Activated T-cell treated with anti-CD3 and anti-CD28 coated beads, Interleukin-2, amount 50 U/mL, for 72 hours (primary cell): ENCODE measurements at regions not wholly inside any gene's neighbourhood (a gene's known extent, or its start where the extent isn't known, plus 50 kb on each side); places are given as distances from the start of the nearest gene placed in this dataset.
"Not testable (repeated sequence)": the region's sequence is repeated elsewhere in the genome, so short reads cannot be mapped to it uniquely, and the experiment has no call there.

ENCODE experiments used
- ATAC-seq, 2 donors: fragments of 150-1000 bp; cut with Tn5 transposase; replicated peaks in 1 of 2; 2 replicates each; pipeline ENCODE4 v1.10.0; 2021; ENCODE audit warnings: moderate library complexity in 2 of 2, mild to moderate bottlenecking in 1 of 2
- DNase-seq, 2 donors: peaks; one replicate each; pipeline ENCODE4 v3.0.0; 2021 to 2022; ENCODE audit warnings: mixed read lengths in 1 of 2
- H3K27ac Mint-ChIP-seq: one replicate; pipeline ENCODE4 v1.8.0; 2022; ENCODE audit warnings: mild to moderate bottlenecking, moderate library complexity, mixed read lengths
- H3K27me3 Mint-ChIP-seq: one replicate; pipeline ENCODE4 v1.8.0; 2022; ENCODE audit warnings: low read depth, mixed read lengths
- H3K36me3 Mint-ChIP-seq, 2 donors: one replicate each; pipeline ENCODE4 v1.8.0; 2022; ENCODE audit warnings: mixed read lengths in 2 of 2, mild to moderate bottlenecking in 1 of 2; ENCODE audit not compliant: insufficient read depth in 2 of 2
- H3K4me1 Mint-ChIP-seq: one replicate; pipeline ENCODE4 v1.8.0; 2022; ENCODE audit warnings: low read depth, mixed read lengths
- H3K4me3 Mint-ChIP-seq, 2 donors: one replicate each; pipeline ENCODE4 v1.8.0; 2022; ENCODE audit warnings: mild to moderate bottlenecking in 2 of 2, mixed read lengths in 2 of 2, moderate library complexity in 2 of 2
- H3K9me3 Mint-ChIP-seq, 2 donors: one replicate each; pipeline ENCODE4 v1.8.0; 2022; ENCODE audit warnings: mixed read lengths in 2 of 2

DNA sequence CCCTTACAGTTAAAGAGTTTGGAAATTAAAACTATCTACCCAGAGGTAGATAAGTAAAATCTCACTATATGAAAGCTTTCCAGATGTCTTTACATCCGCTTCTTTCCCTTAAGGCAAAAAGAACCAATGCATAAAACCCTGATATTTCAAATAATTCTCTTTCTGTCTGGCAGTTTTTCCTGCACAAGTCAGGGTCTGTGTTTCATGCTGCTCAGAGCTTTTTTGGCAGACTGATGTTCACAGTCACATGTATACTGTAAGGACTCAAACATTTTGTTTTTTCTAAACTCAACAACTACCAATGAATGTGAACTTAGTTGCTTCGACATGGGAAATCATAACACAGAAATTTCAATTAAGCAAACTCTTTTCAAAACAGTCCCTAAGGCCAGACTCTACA lies 988.4 kb downstream of the EPHA3 start:
- Mint-ChIP-seq H3K36me3 (no peaks in the 10 kb centered on the region), H3K4me3 (no peak overlapping the region), H3K27ac (no peak overlapping the region), H3K27me3 (no peaks in the 10 kb centered on the region), H3K9me3 (no peaks in the 10 kb centered on the region), H3K4me1 (no peaks in the 10 kb centered on the region)
- no peak for DNase-seq
- ATAC-seq = no peak

DNA sequence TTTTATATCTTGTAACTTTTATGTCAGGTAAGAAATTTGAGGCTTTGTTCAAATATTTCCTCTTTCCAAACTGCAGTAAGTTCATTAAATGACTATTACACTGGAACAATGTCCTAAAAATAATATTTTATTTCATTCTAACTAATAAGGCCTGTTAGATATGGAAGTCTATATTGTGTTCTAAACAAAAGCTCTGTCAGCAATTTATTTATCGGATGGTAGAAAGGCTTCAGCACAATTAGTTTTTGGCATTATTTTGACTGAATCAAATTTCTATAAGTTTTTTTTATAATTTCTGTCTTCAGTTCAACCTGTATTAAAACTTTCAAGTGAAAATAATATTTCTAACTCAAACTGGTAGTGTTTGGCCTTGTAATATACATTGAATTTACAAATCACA lies 992.1 kb downstream of the EPHA3 start:
- H3K27ac Mint-ChIP-seq = no peak overlapping the region
- no peaks in the 10 kb centered on the region for H3K36me3 Mint-ChIP-seq
- H3K4me1 Mint-ChIP-seq = no peaks in the 10 kb centered on the region
- H3K4me3 Mint-ChIP-seq = no peak overlapping the region
- DNase-seq (no peak), ATAC-seq (no peak)
- no peaks in the 10 kb centered on the region for H3K27me3 Mint-ChIP-seq
- H3K9me3 Mint-ChIP-seq = peaks cover 2% of the 10 kb centered on the region in 2 donors

DNA sequence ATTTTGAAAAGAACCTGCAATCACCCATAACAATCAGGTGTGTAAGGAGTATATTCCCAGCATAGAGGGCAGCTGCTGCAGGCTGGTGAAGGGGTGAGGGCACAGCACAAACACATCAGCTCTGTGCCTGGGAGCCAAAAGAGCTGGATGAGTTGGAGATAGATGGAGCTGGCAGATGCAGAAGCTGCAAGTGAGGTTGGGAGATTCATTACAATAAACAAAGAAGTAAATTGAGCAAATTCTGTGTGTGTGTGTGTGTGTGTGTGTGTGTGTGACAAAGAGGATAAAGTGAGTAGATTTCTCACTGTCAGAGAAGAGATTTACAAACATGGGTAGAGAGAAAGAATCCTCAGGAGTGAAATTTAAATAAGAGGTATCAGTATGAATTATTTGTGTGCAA lies 994.7 kb downstream of the EPHA3 start:
- Mint-ChIP-seq H3K9me3 (peaks cover 4 to 7% of the 10 kb centered on the region in 2 donors), H3K27ac (no peak overlapping the region), H3K36me3 (no peaks in the 10 kb centered on the region), H3K4me1 (no peaks in the 10 kb centered on the region), H3K27me3 (no peaks in the 10 kb centered on the region), H3K4me3 (no peak overlapping the region)
- DNase-seq (no peak), ATAC-seq (no peak)

DNA sequence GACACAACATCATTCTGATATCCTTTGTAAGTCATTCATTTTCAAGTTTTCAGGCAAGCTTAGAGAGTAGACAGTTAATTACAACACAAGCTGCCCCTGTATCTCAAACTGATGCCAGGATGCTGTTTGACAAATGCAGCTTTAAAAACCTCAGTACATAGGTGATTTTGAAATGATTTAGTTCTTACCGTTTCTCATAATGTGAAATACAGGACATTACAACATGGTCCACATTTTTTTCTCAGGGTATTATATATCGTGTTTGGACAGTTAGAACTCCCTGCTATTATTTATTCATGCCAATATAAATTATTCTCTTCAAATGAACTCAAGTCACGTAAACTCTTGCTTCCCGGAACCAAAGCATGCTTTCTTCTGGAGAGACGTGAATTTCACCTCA lies 1013.9 kb downstream of the EPHA3 start:
- DNase-seq (no peak), ATAC-seq (no peak)
- Mint-ChIP-seq H3K9me3 (peaks cover 4 to 8% of the 10 kb centered on the region in 2 donors), H3K4me1 (no peaks in the 10 kb centered on the region), H3K27me3 (no peaks in the 10 kb centered on the region), H3K36me3 (peaks cover 0 to 2% of the 10 kb centered on the region in 2 donors), H3K4me3 (no peak overlapping the region), H3K27ac (no peak overlapping the region)

- H3K36me3 Mint-ChIP-seq = peaks cover 0 to 2% of the 10 kb centered on the region in 2 donors
- no peaks in the 10 kb centered on the region for H3K27me3 Mint-ChIP-seq
- no peaks in the 10 kb centered on the region for H3K4me1 Mint-ChIP-seq
- ATAC-seq (no peak), DNase-seq (no peak)
- no peak overlapping the region for H3K27ac Mint-ChIP-seq
- peaks cover 5 to 7% of the 10 kb centered on the region in 2 donors for H3K9me3 Mint-ChIP-seq
- H3K4me3 Mint-ChIP-seq = no peak overlapping the region
Observed at GRCh38 chr3:90128391-90128790, 1021.0 kb downstream of the EPHA3 start.

DNA sequence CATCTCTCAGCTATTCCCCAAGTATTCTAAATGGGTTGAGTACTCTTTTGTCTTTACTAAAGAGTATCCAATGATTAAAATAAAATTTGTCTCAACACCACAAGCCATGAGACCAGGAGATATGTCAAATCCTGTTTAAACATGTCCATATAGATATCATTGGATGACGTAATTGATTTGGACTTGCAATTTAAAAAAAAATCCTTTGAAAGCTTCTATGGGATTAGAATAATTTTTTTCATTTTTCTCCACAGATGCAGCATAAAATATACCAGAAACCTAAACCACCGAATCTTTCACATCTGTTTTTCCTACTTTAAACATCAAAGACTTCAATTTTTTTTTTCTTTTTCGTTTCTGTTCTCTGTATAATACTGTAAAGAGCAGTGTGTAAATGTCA lies 1022.3 kb downstream of the EPHA3 start:
- H3K27ac Mint-ChIP-seq = no peak overlapping the region
- no peak for DNase-seq
- peaks cover 0 to 2% of the 10 kb centered on the region in 2 donors for H3K36me3 Mint-ChIP-seq
- H3K4me1 Mint-ChIP-seq = no peaks in the 10 kb centered on the region
- ATAC-seq = no peak
- H3K9me3 Mint-ChIP-seq = peaks cover 8 to 10% of the 10 kb centered on the region in 2 donors
- H3K4me3 Mint-ChIP-seq = no peak overlapping the region
- H3K27me3 Mint-ChIP-seq = no peaks in the 10 kb centered on the region

GRCh38 chr3:90132197-90132596 lies 1024.8 kb downstream of the EPHA3 start:
- Mint-ChIP-seq H3K4me3 (no peak overlapping the region), H3K4me1 (no peaks in the 10 kb centered on the region), H3K27me3 (no peaks in the 10 kb centered on the region), H3K9me3 (peaks cover 10 to 13% of the 10 kb centered on the region in 2 donors), H3K36me3 (peaks cover 0 to 6% of the 10 kb centered on the region in 2 donors), H3K27ac (no peak overlapping the region)
- no peak for DNase-seq
- ATAC-seq = no peak

DNA sequence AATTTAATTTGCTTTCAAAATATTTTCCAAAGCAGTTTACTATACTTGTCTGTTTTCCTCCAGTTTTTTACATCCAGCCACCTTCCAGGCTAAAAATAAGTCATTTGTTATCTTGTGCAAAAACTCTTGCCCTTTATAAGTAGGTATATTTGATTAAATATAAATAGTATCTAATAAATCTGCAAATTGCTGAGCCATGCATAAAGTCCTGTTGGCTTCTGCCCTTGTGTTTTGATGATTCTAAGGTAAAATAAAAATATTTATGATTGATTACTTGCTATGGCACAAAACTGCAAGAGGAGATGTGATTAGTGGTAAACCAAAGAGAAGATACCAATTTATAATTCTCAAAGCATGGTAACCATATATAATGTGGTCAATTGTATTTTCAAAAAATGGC lies 1026.7 kb downstream of the EPHA3 start:
- Mint-ChIP-seq H3K27ac (no peak overlapping the region), H3K9me3 (peaks cover 10 to 13% of the 10 kb centered on the region in 2 donors)

GRCh38 chr3:90136456-90137191 lies 1029.2 kb downstream of the EPHA3 start:
- no peak for DNase-seq
- H3K4me1 Mint-ChIP-seq = no peaks in the 10 kb centered on the region
- H3K4me3 Mint-ChIP-seq = no peak overlapping the region

More for the DNA sequence above, 1026.7 kb downstream of the EPHA3 start:
- DNase-seq (no peak), ATAC-seq (no peak)
- Mint-ChIP-seq H3K4me1 (no peaks in the 10 kb centered on the region), H3K36me3 (peaks cover 0 to 6% of the 10 kb centered on the region in 2 donors), H3K27me3 (no peaks in the 10 kb centered on the region), H3K4me3 (no peak overlapping the region)

DNA sequence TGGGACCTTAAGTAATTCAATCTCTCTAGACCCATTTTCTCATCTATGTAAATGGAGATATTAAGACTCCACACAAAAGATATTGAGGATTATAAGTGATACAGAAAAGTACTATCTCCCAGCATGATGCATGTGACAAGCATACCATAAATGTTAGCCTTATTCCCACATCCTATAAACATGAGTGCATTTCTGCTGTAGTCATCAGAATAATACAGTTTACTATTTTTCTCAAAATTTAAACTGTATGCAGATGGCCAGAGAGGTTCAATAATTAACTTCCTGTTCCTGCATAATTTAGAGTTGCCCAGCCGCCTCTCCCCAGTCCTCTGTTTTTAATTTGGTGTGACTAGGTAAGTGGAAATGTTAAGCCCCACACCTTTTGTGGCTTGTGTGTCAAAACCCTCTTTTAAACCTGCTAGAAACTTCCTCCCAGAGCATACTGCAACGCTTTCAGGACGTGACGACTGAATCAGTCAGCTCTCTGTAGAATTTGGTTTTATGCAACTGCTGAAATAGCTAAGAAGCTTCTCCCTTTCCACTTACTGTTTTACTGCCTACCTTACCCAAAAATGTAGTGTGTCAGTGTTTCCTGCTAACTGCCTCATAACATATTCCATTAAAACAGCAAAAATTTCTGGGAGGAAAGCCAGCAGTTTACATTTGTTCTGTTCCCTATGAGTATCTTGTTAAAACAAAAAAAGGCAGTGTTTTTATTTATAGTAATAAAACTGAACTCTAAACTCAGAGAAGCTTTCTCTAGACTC lies 1037.9 kb downstream of the EPHA3 start:
- Mint-ChIP-seq H3K4me3 (no peak overlapping the region), H3K27me3 (no peaks in the 10 kb centered on the region), H3K4me1 (no peaks in the 10 kb centered on the region), H3K27ac (no peak overlapping the region), H3K36me3 (no peaks in the 10 kb centered on the region), H3K9me3 (peaks cover 3 to 5% of the 10 kb centered on the region in 2 donors)
- ATAC-seq (no peak), DNase-seq (no peak)

More at GRCh38 chr3:90136456-90137191, 1029.2 kb downstream of the EPHA3 start:
- no peak overlapping the region for H3K27ac Mint-ChIP-seq
- peaks cover 10 to 11% of the 10 kb centered on the region in 2 donors for H3K9me3 Mint-ChIP-seq
- H3K27me3 Mint-ChIP-seq = no peaks in the 10 kb centered on the region
- ATAC-seq = no peak
- H3K36me3 Mint-ChIP-seq = peaks cover 0 to 6% of the 10 kb centered on the region in 2 donors

DNA sequence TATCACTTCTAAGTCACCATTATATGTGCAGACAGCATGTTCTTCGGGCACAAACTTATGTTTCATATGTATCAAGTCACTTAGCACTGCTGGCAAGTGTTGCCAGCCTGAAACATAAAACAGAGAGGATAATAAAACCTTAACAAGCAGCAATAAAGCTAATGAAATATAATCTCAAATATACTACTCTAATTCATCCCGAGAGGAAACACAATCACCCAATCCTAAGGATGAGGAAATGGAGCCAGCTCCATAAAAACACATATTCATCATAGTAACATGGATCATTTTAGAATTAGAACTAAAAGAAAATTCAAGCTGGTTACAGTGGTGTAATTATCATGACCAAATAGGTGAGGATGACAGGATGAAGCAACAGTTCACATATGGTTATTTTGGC lies 1072.7 kb downstream of the EPHA3 start:
- no peak for ATAC-seq
- H3K36me3 Mint-ChIP-seq = peaks cover 1 to 2% of the 10 kb centered on the region in 2 donors
- H3K4me1 Mint-ChIP-seq = no peaks in the 10 kb centered on the region

GRCh38 chr3:90180543-90180942 lies 1073.1 kb downstream of the EPHA3 start:
- H3K4me1 Mint-ChIP-seq = no peaks in the 10 kb centered on the region
- DNase-seq (no peak), ATAC-seq (no peak)
- no peak overlapping the region for H3K27ac Mint-ChIP-seq
- peaks cover 2 to 8% of the 10 kb centered on the region in 2 donors for H3K9me3 Mint-ChIP-seq
- H3K27me3 Mint-ChIP-seq = no peaks in the 10 kb centered on the region
- H3K4me3 Mint-ChIP-seq = no peak overlapping the region
- H3K36me3 Mint-ChIP-seq = peaks cover 1 to 2% of the 10 kb centered on the region in 2 donors

More for the DNA sequence above, 1072.7 kb downstream of the EPHA3 start:
- H3K27ac Mint-ChIP-seq = no peak overlapping the region
- no peak for DNase-seq
- H3K4me3 Mint-ChIP-seq = no peak overlapping the region
- no peaks in the 10 kb centered on the region for H3K27me3 Mint-ChIP-seq
- H3K9me3 Mint-ChIP-seq = peaks cover 2 to 8% of the 10 kb centered on the region in 2 donors

DNA sequence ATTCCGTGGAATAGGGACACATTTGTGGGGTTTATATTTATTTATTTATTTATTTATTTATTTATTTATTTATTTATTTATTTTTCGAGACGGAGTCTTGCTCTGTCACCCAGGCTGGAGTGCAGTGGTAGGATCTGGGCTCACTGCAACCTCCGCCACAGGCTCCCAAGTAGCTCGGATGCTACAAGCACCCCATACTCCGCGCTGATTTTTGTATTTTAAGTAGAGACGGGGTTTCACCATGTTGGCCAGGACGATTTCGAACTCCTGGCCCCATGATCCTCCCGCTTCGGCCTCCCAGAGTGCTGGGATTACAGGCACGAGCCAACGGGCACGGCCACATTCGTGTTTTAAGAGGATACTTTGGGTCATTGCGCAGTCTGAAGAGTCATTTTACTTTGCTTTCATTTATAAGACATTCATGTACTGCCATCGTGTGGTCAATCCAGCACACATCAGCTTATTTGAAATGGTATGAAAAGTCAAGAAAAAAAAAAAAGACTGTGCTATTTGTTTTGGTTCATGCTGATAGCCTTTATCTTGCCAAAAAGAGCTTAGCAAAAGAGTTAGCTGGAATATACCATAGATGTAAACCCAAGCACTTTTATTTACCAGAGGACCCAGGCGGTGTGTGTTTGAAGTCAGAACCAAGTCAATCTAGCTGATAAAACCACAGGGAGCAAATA lies 1075.0 kb downstream of the EPHA3 start:
- H3K4me1 Mint-ChIP-seq, H3K36me3 Mint-ChIP-seq, H3K9me3 Mint-ChIP-seq, H3K27ac Mint-ChIP-seq, DNase-seq, H3K4me3 Mint-ChIP-seq, H3K27me3 Mint-ChIP-seq: not testable (repeated sequence)
- ATAC-seq = peak; percentile 36 to 37
